OCI-LY7 (cell line): ENCODE measurements at regions not wholly inside any gene's neighbourhood (a gene's known extent, or its start where the extent isn't known, plus 50 kb on each side); places are given as distances from the start of the nearest gene placed in this dataset.

Experiments used
- BruUV-seq: library from RNA; stranded (reverse); fragments of 400-500 nt; replicated peaks from 2 replicates; lab custom pipeline; 2021; lab: Mats Ljungman, UMichigan
- CTCF ChIA-PET: fragments of 300-600 bp; sonication (Branson Sonifier 250); formaldehyde crosslinking; loops from one replicate; lab custom pipeline; 2022; ENCODE audit warnings: antibody characterized with exemption; ENCODE audit not compliant: unreplicated experiment; lab: Charles Lee
- POLR2A ChIA-PET: fragments of 300-600 bp; sonication (Branson Sonifier 250); formaldehyde crosslinking; loops from one replicate; lab custom pipeline; 2022; ENCODE audit warnings: antibody characterized with exemption; lab: Charles Lee
- DNase-seq: peaks from one replicate; pipeline ENCODE4 v3.0.0-alpha.2; 2015; ENCODE audit warnings: low spot score
- H2AFZ ChIP-seq: fragments of 200-600 bp; sonication (generic), shearing (Covaris generic); 2 replicates; pipeline ENCODE4 v1.6.1; 2014; ENCODE audit warnings: mild to moderate bottlenecking, antibody characterized with exemption, low read length, moderate library complexity
- H3K27ac ChIP-seq: fragments of 200-600 bp; sonication (generic); 2 replicates; pipeline ENCODE4 v1.5.1; 2014; ENCODE audit warnings: mixed run types, low read depth, mild to moderate bottlenecking, moderate library complexity, low read length, inconsistent platforms; ENCODE audit not compliant: poor library complexity, severe bottlenecking
- H3K36me3 ChIP-seq: fragments of 200-600 bp; sonication (generic); 2 replicates; pipeline ENCODE4 v1.6.1; 2014; ENCODE audit warnings: mild to moderate bottlenecking, antibody characterized with exemption, low read length, moderate library complexity, mixed read lengths; ENCODE audit not compliant: insufficient read depth
- H3K4me1 ChIP-seq: fragments of 200-600 bp; sonication (generic); 2 replicates; pipeline ENCODE4 v1.5.1; 2014; ENCODE audit warnings: mild to moderate bottlenecking, low read length; ENCODE audit not compliant: insufficient read depth, poor library complexity, severe bottlenecking
- H3K4me2 ChIP-seq: fragments of 200-600 bp; sonication (generic); 2 replicates; pipeline ENCODE4 v1.6.1; 2014; ENCODE audit warnings: mild to moderate bottlenecking, low read length
- H3K4me3 ChIP-seq: fragments of 200-600 bp; sonication (generic); 2 replicates; pipeline ENCODE4 v1.5.1; 2014; ENCODE audit warnings: mild to moderate bottlenecking, low read depth, low read length; ENCODE audit not compliant: poor library complexity, severe bottlenecking
- H3K79me2 ChIP-seq: fragments of 200-600 bp; sonication (generic); 2 replicates; pipeline ENCODE4 v1.6.1; 2016; ENCODE audit warnings: low read depth, mild to moderate bottlenecking, low read length, moderate library complexity, mixed read lengths; ENCODE audit not compliant: insufficient read depth
- H3K9me2 ChIP-seq: fragments of 200-600 bp; sonication (generic); 2 replicates; pipeline ENCODE4 v1.6.1; 2016; ENCODE audit warnings: mild to moderate bottlenecking, low read length, mixed read lengths; ENCODE audit not compliant: insufficient read depth
- H3K9me3 ChIP-seq: fragments of 200-600 bp; sonication (generic); 2 replicates; pipeline ENCODE4 v1.6.1; 2014; ENCODE audit warnings: mild to moderate bottlenecking, mixed run types, low read length, mixed read lengths
- H4K20me1 ChIP-seq: fragments of 200-600 bp; sonication (generic); 2 replicates; pipeline ENCODE4 v1.6.1; 2014; ENCODE audit warnings: mild to moderate bottlenecking, antibody characterized with exemption, low read length, moderate library complexity, mixed read lengths; ENCODE audit not compliant: insufficient read depth
- EZH2phosphoT487 ChIP-seq: fragments of 200-600 bp; sonication (generic); IDR thresholded peaks from 2 replicates; pipeline ENCODE4 v1.6.1; 2018; ENCODE audit warnings: low read depth, borderline replicate concordance, mild to moderate bottlenecking, mixed run types, antibody characterized with exemption, low read length, moderate library complexity, mixed read lengths
- intact Hi-C: fragments of 100-400 bp; cut with micrococcal nuclease; formaldehyde crosslinking; loops from one replicate; pipeline ENCODE4 v1.10.0; 2022; ENCODE audit not compliant: unreplicated experiment
- TF ChIP-seq, protein P1 (sequence below): fragments of 200-600 bp; sonication (generic); conservative IDR thresholded peaks from 2 replicates; pipeline ENCODE4 v1.5.1; 2014; ENCODE audit warnings: mild to moderate bottlenecking, antibody characterized with exemption, low read length, moderate library complexity, mixed read lengths

- BruUV-seq, result no TSS peak
- POLR2A ChIA-PET, result interaction anchor here (1.4 kb wide), 1 partner anchor 9 kb away, joined by 4 read pairs; no protein-coding TSS in a partner anchor
- CTCF ChIA-PET, result interaction anchor here (1.2 kb wide), 1 partner anchor 15 kb away, joined by 3 read pairs; no protein-coding TSS in a partner anchor
Measured at GRCh38 chr3:14280326-14280725, 101.7 kb downstream of the LSM3 start.

GRCh38 chr3:14281053-14281452 is 102.4 kb downstream of the LSM3 start:
- Histone ChIP-seq H3K27ac (no peak overlapping the region), H3K9me2 (no peaks in the 10 kb centered on the region), H3K4me3 (no peak overlapping the region), H3K4me1 (peaks cover 11% of the 10 kb centered on the region), H2AFZ (no peak overlapping the region), H3K36me3 (no peaks in the 10 kb centered on the region), H3K4me2 (no peak overlapping the region), H4K20me1 (no peaks in the 10 kb centered on the region), H3K79me2 (no peaks in the 10 kb centered on the region), H3K9me3 (no peaks in the 10 kb centered on the region)
- no peak for DNase-seq
- intact Hi-C loops, result no loop called here
- no peak for TF ChIP-seq EZH2phosphoT487
- TF ChIP-seq, protein P1, sequence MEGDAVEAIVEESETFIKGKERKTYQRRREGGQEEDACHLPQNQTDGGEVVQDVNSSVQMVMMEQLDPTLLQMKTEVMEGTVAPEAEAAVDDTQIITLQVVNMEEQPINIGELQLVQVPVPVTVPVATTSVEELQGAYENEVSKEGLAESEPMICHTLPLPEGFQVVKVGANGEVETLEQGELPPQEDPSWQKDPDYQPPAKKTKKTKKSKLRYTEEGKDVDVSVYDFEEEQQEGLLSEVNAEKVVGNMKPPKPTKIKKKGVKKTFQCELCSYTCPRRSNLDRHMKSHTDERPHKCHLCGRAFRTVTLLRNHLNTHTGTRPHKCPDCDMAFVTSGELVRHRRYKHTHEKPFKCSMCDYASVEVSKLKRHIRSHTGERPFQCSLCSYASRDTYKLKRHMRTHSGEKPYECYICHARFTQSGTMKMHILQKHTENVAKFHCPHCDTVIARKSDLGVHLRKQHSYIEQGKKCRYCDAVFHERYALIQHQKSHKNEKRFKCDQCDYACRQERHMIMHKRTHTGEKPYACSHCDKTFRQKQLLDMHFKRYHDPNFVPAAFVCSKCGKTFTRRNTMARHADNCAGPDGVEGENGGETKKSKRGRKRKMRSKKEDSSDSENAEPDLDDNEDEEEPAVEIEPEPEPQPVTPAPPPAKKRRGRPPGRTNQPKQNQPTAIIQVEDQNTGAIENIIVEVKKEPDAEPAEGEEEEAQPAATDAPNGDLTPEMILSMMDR, result no peak
- no TSS peak for BruUV-seq
- ChIA-PET POLR2A (interaction anchor here (1.4 kb wide), 1 partner anchor 10 kb away, joined by 4 read pairs; no protein-coding TSS in a partner anchor), CTCF (no interaction called here)

More at GRCh38 chr3:14280326-14280725, 101.7 kb downstream of the LSM3 start:
- Histone ChIP-seq H3K4me3 (no peak overlapping the region), H3K27ac (no peak overlapping the region), H3K4me1 (peaks cover 11% of the 10 kb centered on the region), H3K36me3 (no peaks in the 10 kb centered on the region), H3K9me2 (no peaks in the 10 kb centered on the region), H3K4me2 (no peak overlapping the region), H3K9me3 (no peaks in the 10 kb centered on the region), H3K79me2 (no peaks in the 10 kb centered on the region), H4K20me1 (no peaks in the 10 kb centered on the region), H2AFZ (no peak overlapping the region)
- no peak for DNase-seq
- intact Hi-C loops, result no loop called here
- TF ChIP-seq EZH2phosphoT487, result no peak
- TF ChIP-seq, protein P1, result no peak

GRCh38 chr3:14282001-14282705 is 103.5 kb downstream of the LSM3 start:
- H3K79me2 ChIP-seq, result no peaks in the 10 kb centered on the region
- no peaks in the 10 kb centered on the region for H4K20me1 ChIP-seq
- H3K4me3 ChIP-seq, result no peak overlapping the region
- peaks cover 17% of the 10 kb centered on the region for H3K4me1 ChIP-seq
- H2AFZ ChIP-seq, result no peak overlapping the region
- no peaks in the 10 kb centered on the region for H3K9me3 ChIP-seq
- intact Hi-C loops, result no loop called here
- H3K27ac ChIP-seq, result no peak overlapping the region
- BruUV-seq, result no TSS peak
- H3K4me2 ChIP-seq, result no peak overlapping the region
- no peak for TF ChIP-seq EZH2phosphoT487
- TF ChIP-seq, protein P1, result no peak
- CTCF ChIA-PET, result no interaction called here
- POLR2A ChIA-PET, result no interaction called here
- no peaks in the 10 kb centered on the region for H3K36me3 ChIP-seq
- DNase-seq, result no peak
- H3K9me2 ChIP-seq, result no peaks in the 10 kb centered on the region
